ENCODE measurements at regions not wholly inside any gene's neighbourhood (a gene's known extent, or its start where the extent isn't known, plus 50 kb on each side); places are given as distances from the start of the nearest gene placed in this dataset.

DNA sequence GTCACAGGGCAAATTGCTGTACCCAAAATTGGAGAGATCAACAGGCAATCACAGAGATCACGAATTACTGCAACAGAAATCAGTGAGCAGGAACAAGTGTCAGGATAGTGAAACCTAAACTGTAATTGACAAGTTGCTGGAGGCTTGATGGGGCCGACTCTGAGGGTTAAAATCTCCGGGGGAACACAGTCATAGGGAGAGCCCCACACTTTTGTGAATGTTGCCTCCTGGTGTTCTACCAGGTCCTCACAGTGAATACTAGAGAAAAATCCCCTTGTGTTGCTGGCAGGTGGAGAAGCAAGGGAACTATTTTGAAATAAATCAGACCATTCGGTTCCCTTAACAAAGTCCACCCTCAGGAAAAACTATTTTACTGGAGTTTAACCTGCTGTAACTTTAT is 697.5 kb upstream of the CBLB start:
- Histone ChIP-seq H3K4me3 (no peak overlapping the region), H3K27me3 (ENCODE audit: control insufficient read depth in 3 of 3, insufficient read depth in 3 of 3, low read length in 2 of 3) (no peaks in the 10 kb centered on the region), H3K9ac (ENCODE audit: insufficient read depth in 1 of 2, low read length in 2 of 2) (no peak overlapping the region), H3K9me3 (ENCODE audit: control insufficient read depth in 4 of 4, insufficient read depth in 3 of 4, low read length in 3 of 4) (peaks cover 0 to 2% (median 0%) of the 10 kb centered on the region in 4 donors), H3K27ac (ENCODE audit: low read depth in 1 of 2, low read length in 1 of 2) (no peak overlapping the region), H3K4me1 (ENCODE audit: control insufficient read depth in 5 of 5, insufficient read depth in 5 of 5, low read length in 5 of 5) (no peaks in the 10 kb centered on the region), H3K36me3 (ENCODE audit: control insufficient read depth in 4 of 4, insufficient read depth in 4 of 4, low read length in 4 of 4) (no peaks in the 10 kb centered on the region)
- no peak for DNase-seq
- no peak for ATAC-seq (ENCODE audit: insufficient read depth, low FRiP score)
- no peak for TF ChIP-seq CTCF (IDR thresholded peaks at IDR 0.05; ENCODE audit: control extremely low read depth, extremely low read depth)
- 42 to 52% methylated on average over 4 of the region's 4 CpGs for WGBS, 2 donors

GRCh38 chr3:106570426-106570825 is 701.6 kb upstream of the CBLB start:
- H3K36me3 ChIP-seq (ENCODE audit: control insufficient read depth in 4 of 4, insufficient read depth in 4 of 4, low read length in 4 of 4) = no peaks in the 10 kb centered on the region
- TF ChIP-seq CTCF (IDR thresholded peaks at IDR 0.05; ENCODE audit: control extremely low read depth, extremely low read depth) = no peak
- no peak overlapping the region for H3K9ac ChIP-seq (ENCODE audit: insufficient read depth in 1 of 2, low read length in 2 of 2)
- peaks cover 0 to 3% (median 0%) of the 10 kb centered on the region in 4 donors for H3K9me3 ChIP-seq (ENCODE audit: control insufficient read depth in 4 of 4, insufficient read depth in 3 of 4, low read length in 3 of 4)
- H3K4me1 ChIP-seq (ENCODE audit: control insufficient read depth in 5 of 5, insufficient read depth in 5 of 5, low read length in 5 of 5) = no peaks in the 10 kb centered on the region
- no peaks in the 10 kb centered on the region for H3K27me3 ChIP-seq (ENCODE audit: control insufficient read depth in 3 of 3, insufficient read depth in 3 of 3, low read length in 2 of 3)
- H3K27ac ChIP-seq (ENCODE audit: low read depth in 1 of 2, low read length in 1 of 2) = no peak overlapping the region
- ATAC-seq (ENCODE audit: insufficient read depth, low FRiP score) (no peak), DNase-seq (no peak)
- 79 to 84% methylated on average over 1 of the region's 1 CpG for WGBS, 2 donors
- H3K4me3 ChIP-seq = no peak overlapping the region

GRCh38 chr3:106573605-106574004 is 704.8 kb upstream of the CBLB start:
- no peaks in the 10 kb centered on the region for H3K36me3 ChIP-seq (ENCODE audit: control insufficient read depth in 4 of 4, insufficient read depth in 4 of 4, low read length in 4 of 4)
- H3K27ac ChIP-seq (ENCODE audit: low read depth in 1 of 2, low read length in 1 of 2) = no peak overlapping the region
- TF ChIP-seq CTCF (IDR thresholded peaks at IDR 0.05; ENCODE audit: control extremely low read depth, extremely low read depth) = no peak
- H3K27me3 ChIP-seq (ENCODE audit: control insufficient read depth in 3 of 3, insufficient read depth in 3 of 3, low read length in 2 of 3) = no peaks in the 10 kb centered on the region
- no peaks in the 10 kb centered on the region for H3K4me1 ChIP-seq (ENCODE audit: control insufficient read depth in 5 of 5, insufficient read depth in 5 of 5, low read length in 5 of 5)
- ATAC-seq (ENCODE audit: insufficient read depth, low FRiP score) (no peak), DNase-seq (no peak)
- H3K9ac ChIP-seq (ENCODE audit: insufficient read depth in 1 of 2, low read length in 2 of 2) = no peak overlapping the region
- H3K9me3 ChIP-seq (ENCODE audit: control insufficient read depth in 4 of 4, insufficient read depth in 3 of 4, low read length in 3 of 4) = peaks cover 0 to 3% (median 0%) of the 10 kb centered on the region in 4 donors
- WGBS, 2 donors = 91 to 95% methylated on average over 3 of the region's 3 CpGs
- H3K4me3 ChIP-seq = no peak overlapping the region

- 84 to 89% methylated on average over 1 of the region's 1 CpG for WGBS, 2 donors
- no peak for ATAC-seq (ENCODE audit: insufficient read depth, low FRiP score)
Observed at GRCh38 chr3:106575029-106575428, 706.2 kb upstream of the CBLB start.

More at GRCh38 chr3:106575029-106575428, 706.2 kb upstream of the CBLB start:
- H3K4me1 ChIP-seq (ENCODE audit: control insufficient read depth in 5 of 5, insufficient read depth in 5 of 5, low read length in 5 of 5) = no peaks in the 10 kb centered on the region
- no peaks in the 10 kb centered on the region for H3K36me3 ChIP-seq (ENCODE audit: control insufficient read depth in 4 of 4, insufficient read depth in 4 of 4, low read length in 4 of 4)
- no peak for TF ChIP-seq CTCF (IDR thresholded peaks at IDR 0.05; ENCODE audit: control extremely low read depth, extremely low read depth)
- H3K27me3 ChIP-seq (ENCODE audit: control insufficient read depth in 3 of 3, insufficient read depth in 3 of 3, low read length in 2 of 3) = no peaks in the 10 kb centered on the region
- H3K27ac ChIP-seq (ENCODE audit: low read depth in 1 of 2, low read length in 1 of 2) = no peak overlapping the region
- H3K9me3 ChIP-seq (ENCODE audit: control insufficient read depth in 4 of 4, insufficient read depth in 3 of 4, low read length in 3 of 4) = peaks cover 0 to 3% (median 0%) of the 10 kb centered on the region in 4 donors
- no peak for DNase-seq
- no peak overlapping the region for H3K9ac ChIP-seq (ENCODE audit: insufficient read depth in 1 of 2, low read length in 2 of 2)
- H3K4me3 ChIP-seq = no peak overlapping the region
